Activated CD8-positive, alpha-beta T cell treated with anti-CD3 and anti-CD28 coated beads, Interleukin-2, amount 10 ng/mL, durations not matched to agents 7 days and 5 days (primary cell): ENCODE measurements at regions not wholly inside any gene's neighbourhood (a gene's known extent, or its start where the extent isn't known, plus 50 kb on each side); places are given as distances from the start of the nearest gene placed in this dataset.

Source experiments
- ATAC-seq: fragments of 150-1000 bp; cut with Tn5 transposase; one replicate; pipeline ENCODE4 v1.10.0; 2021; ENCODE audit warnings: moderate library complexity
- CTCF ChIA-PET: fragments of 350-600 bp; sonication (Branson Sonifier 250); formaldehyde crosslinking; loops from one replicate; lab custom pipeline; 2021; ENCODE audit warnings: antibody characterized with exemption; lab: Charles Lee
- POLR2A ChIA-PET: fragments of 350-600 bp; sonication (Branson Sonifier 250); formaldehyde crosslinking; loops from one replicate; lab custom pipeline; 2021; ENCODE audit warnings: antibody characterized with exemption; lab: Charles Lee
- DNase-seq: peaks from one replicate; pipeline ENCODE4 v3.0.0-alpha.2; 2020
- H3K27ac Mint-ChIP-seq: one replicate; pipeline ENCODE4 v1.8.0; 2021; ENCODE audit warnings: mild to moderate bottlenecking, mixed read lengths
- H3K27me3 Mint-ChIP-seq: one replicate; pipeline ENCODE4 v1.8.0; 2021; ENCODE audit warnings: low read depth, mixed read lengths
- H3K36me3 Mint-ChIP-seq: one replicate; pipeline ENCODE4 v1.8.0; 2021; ENCODE audit warnings: low read depth, mixed read lengths
- H3K4me1 Mint-ChIP-seq: one replicate; pipeline ENCODE4 v1.8.0; 2021; ENCODE audit warnings: low read depth, mixed read lengths
- H3K4me3 Mint-ChIP-seq: one replicate; pipeline ENCODE4 v1.8.0; 2021; ENCODE audit warnings: mild to moderate bottlenecking, mixed read lengths
- H3K9me3 Mint-ChIP-seq: one replicate; pipeline ENCODE4 v1.8.0; 2022; ENCODE audit warnings: mixed read lengths; ENCODE audit not compliant: insufficient read depth

GRCh38 chr15:70290708-70291107 is 193.0 kb upstream of the TLE3 start:
- DNase-seq (no peak), ATAC-seq (no peak)
- CTCF ChIA-PET = no interaction called here
- POLR2A ChIA-PET = no interaction called here
- no peak overlapping the region for H3K4me3 Mint-ChIP-seq
- peaks cover 38% of the 10 kb centered on the region for H3K27me3 Mint-ChIP-seq
- no peaks in the 10 kb centered on the region for H3K4me1 Mint-ChIP-seq
- H3K36me3 Mint-ChIP-seq = no peaks in the 10 kb centered on the region
- H3K9me3 Mint-ChIP-seq = no peaks in the 10 kb centered on the region
- no peak overlapping the region for H3K27ac Mint-ChIP-seq

- Mint-ChIP-seq H3K9me3 (no peaks in the 10 kb centered on the region), H3K36me3 (no peaks in the 10 kb centered on the region), H3K4me3 (no peak overlapping the region), H3K4me1 (peaks cover 4% of the 10 kb centered on the region), H3K27me3 (peaks cover 36% of the 10 kb centered on the region), H3K27ac (no peak overlapping the region)
- ATAC-seq (no peak), DNase-seq (no peak)
- POLR2A ChIA-PET = no interaction called here
- CTCF ChIA-PET = no interaction called here
Observed at GRCh38 chr15:70289191-70289955, 191.7 kb upstream of the TLE3 start.

GRCh38 chr15:70286113-70286806 is 188.5 kb upstream of the TLE3 start:
- POLR2A ChIA-PET = no interaction called here
- no peak overlapping the region for H3K4me3 Mint-ChIP-seq

GRCh38 chr15:70284438-70285214 is 186.9 kb upstream of the TLE3 start:
- DNase-seq = no peak
- Mint-ChIP-seq H3K27me3 (peaks cover 24% of the 10 kb centered on the region), H3K27ac (no peak overlapping the region), H3K4me1 (peaks cover 21% of the 10 kb centered on the region), H3K9me3 (no peaks in the 10 kb centered on the region), H3K4me3 (no peak overlapping the region), H3K36me3 (no peaks in the 10 kb centered on the region)
- POLR2A ChIA-PET = no interaction called here
- ATAC-seq = no peak
- CTCF ChIA-PET = interaction anchor here (0.8 kb wide), 1 partner anchor 816 kb away, joined by 3 read pairs; no protein-coding TSS in a partner anchor

More at GRCh38 chr15:70286113-70286806, 188.5 kb upstream of the TLE3 start:
- Mint-ChIP-seq H3K9me3 (no peaks in the 10 kb centered on the region), H3K27me3 (peaks cover 29% of the 10 kb centered on the region), H3K4me1 (peaks cover 14% of the 10 kb centered on the region), H3K36me3 (no peaks in the 10 kb centered on the region), H3K27ac (no peak overlapping the region)
- DNase-seq (no peak), ATAC-seq (no peak)
- CTCF ChIA-PET = no interaction called here

GRCh38 chr15:70283511-70283910 is 185.8 kb upstream of the TLE3 start:
- CTCF ChIA-PET = no interaction called here
- H3K36me3 Mint-ChIP-seq = no peaks in the 10 kb centered on the region

GRCh38 chr15:70281811-70282307 is 184.1 kb upstream of the TLE3 start:
- H3K27ac Mint-ChIP-seq = no peak overlapping the region
- ChIA-PET POLR2A (no interaction called here), CTCF (no interaction called here)
- H3K4me1 Mint-ChIP-seq = peaks cover 22% of the 10 kb centered on the region
- peaks cover 19% of the 10 kb centered on the region for H3K27me3 Mint-ChIP-seq
- DNase-seq (no peak), ATAC-seq (no peak)
- no peak overlapping the region for H3K4me3 Mint-ChIP-seq
- no peaks in the 10 kb centered on the region for H3K36me3 Mint-ChIP-seq
- H3K9me3 Mint-ChIP-seq = no peaks in the 10 kb centered on the region

More at GRCh38 chr15:70283511-70283910, 185.8 kb upstream of the TLE3 start:
- POLR2A ChIA-PET = no interaction called here
- Mint-ChIP-seq H3K9me3 (no peaks in the 10 kb centered on the region), H3K27ac (no peak overlapping the region), H3K4me3 (no peak overlapping the region), H3K27me3 (peaks cover 21% of the 10 kb centered on the region), H3K4me1 (peaks cover 21% of the 10 kb centered on the region)
- no peak for ATAC-seq
- DNase-seq = no peak

- no peak for ATAC-seq
- ChIA-PET CTCF (no interaction called here), POLR2A (no interaction called here)
- Mint-ChIP-seq H3K4me3 (no peak overlapping the region), H3K27me3 (peaks cover 19% of the 10 kb centered on the region), H3K4me1 (peaks cover 22% of the 10 kb centered on the region), H3K36me3 (no peaks in the 10 kb centered on the region), H3K9me3 (no peaks in the 10 kb centered on the region), H3K27ac (no peak overlapping the region)
- DNase-seq = no peak
Observed at GRCh38 chr15:70281261-70281810, 183.6 kb upstream of the TLE3 start.

GRCh38 chr15:70280781-70281180 is 183.1 kb upstream of the TLE3 start:
- H3K4me1 Mint-ChIP-seq = peaks cover 22% of the 10 kb centered on the region
- H3K36me3 Mint-ChIP-seq = no peaks in the 10 kb centered on the region
- no peak for DNase-seq
- no peak overlapping the region for H3K4me3 Mint-ChIP-seq
- ChIA-PET POLR2A (no interaction called here), CTCF (no interaction called here)
- peaks cover 16% of the 10 kb centered on the region for H3K27me3 Mint-ChIP-seq
- H3K9me3 Mint-ChIP-seq = no peaks in the 10 kb centered on the region
- ATAC-seq = no peak
- H3K27ac Mint-ChIP-seq = no peak overlapping the region

GRCh38 chr15:70279096-70279495 is 181.4 kb upstream of the TLE3 start:
- ChIA-PET POLR2A (no interaction called here), CTCF (no interaction called here)
- DNase-seq = no peak
- H3K4me1 Mint-ChIP-seq = peaks cover 18% of the 10 kb centered on the region
- H3K27ac Mint-ChIP-seq = no peak overlapping the region
- ATAC-seq = no peak
- H3K9me3 Mint-ChIP-seq = no peaks in the 10 kb centered on the region
- H3K4me3 Mint-ChIP-seq = no peak overlapping the region
- H3K36me3 Mint-ChIP-seq = no peaks in the 10 kb centered on the region
- H3K27me3 Mint-ChIP-seq = peaks cover 7% of the 10 kb centered on the region

GRCh38 chr15:70278644-70279043 is 180.9 kb upstream of the TLE3 start:
- Mint-ChIP-seq H3K4me3 (no peak overlapping the region), H3K27ac (no peak overlapping the region), H3K4me1 (peaks cover 20% of the 10 kb centered on the region), H3K27me3 (peaks cover 7% of the 10 kb centered on the region), H3K36me3 (no peaks in the 10 kb centered on the region), H3K9me3 (no peaks in the 10 kb centered on the region)
- POLR2A ChIA-PET = no interaction called here
- DNase-seq (no peak), ATAC-seq (no peak)
- CTCF ChIA-PET = no interaction called here

GRCh38 chr15:70277556-70277955 is 179.8 kb upstream of the TLE3 start:
- Mint-ChIP-seq H3K27me3 (peaks cover 5% of the 10 kb centered on the region), H3K27ac (no peak overlapping the region), H3K36me3 (no peaks in the 10 kb centered on the region), H3K9me3 (no peaks in the 10 kb centered on the region), H3K4me3 (no peak overlapping the region), H3K4me1 (peaks cover 21% of the 10 kb centered on the region)
- no peak for DNase-seq
- no peak for ATAC-seq
- ChIA-PET CTCF (no interaction called here), POLR2A (no interaction called here)
